ENCODE measurements at regions not wholly inside any gene's neighbourhood (a gene's known extent, or its start where the extent isn't known, plus 50 kb on each side); places are given as distances from the start of the nearest gene placed in this dataset.

- peaks cover 6% of the 10 kb centered on the region for H3K4me1 ChIP-seq
- H3K36me3 ChIP-seq: no peaks in the 10 kb centered on the region
- H3K9me3 ChIP-seq: no peaks in the 10 kb centered on the region
- H3K27me3 ChIP-seq: no peaks in the 10 kb centered on the region
- intact Hi-C loops (cut with DNase I): no loop called here
- H3K4me3 ChIP-seq: no peak overlapping the region
- TF ChIP-seq POLR2A (IDR thresholded peaks at IDR 0.05) (no peak), POLR2AphosphoS5 (IDR thresholded peaks at IDR 0.05; ENCODE audit: insufficient read depth in 1 of 2, low read depth in 1 of 2) (no peak), CTCF (IDR thresholded peaks at IDR 0.05) (no peak)
- H3K27ac ChIP-seq: no peak overlapping the region
- DNase-seq (ENCODE audit: extremely low spot score in 2 of 2): no peak
These were observed 246.9 kb downstream of the SOX4 start for GRCh38 chr6:21840428-21840827.

- no peak overlapping the region for H3K27ac ChIP-seq
- intact Hi-C loops (cut with DNase I): no loop called here
- H3K27me3 ChIP-seq: no peaks in the 10 kb centered on the region
- no peaks in the 10 kb centered on the region for H3K9me3 ChIP-seq
- TF ChIP-seq POLR2A (IDR thresholded peaks at IDR 0.05) (no peak), CTCF (IDR thresholded peaks at IDR 0.05) (no peak), POLR2AphosphoS5 (IDR thresholded peaks at IDR 0.05; ENCODE audit: insufficient read depth in 1 of 2, low read depth in 1 of 2) (no peak)
- H3K36me3 ChIP-seq: no peaks in the 10 kb centered on the region
- H3K4me3 ChIP-seq: no peak overlapping the region
- peaks cover 13% of the 10 kb centered on the region for H3K4me1 ChIP-seq
- no peak for DNase-seq (ENCODE audit: extremely low spot score in 2 of 2)
These were observed 249.5 kb downstream of the SOX4 start for GRCh38 chr6:21842875-21843645.

- Histone ChIP-seq H3K4me3 (no peak overlapping the region), H3K4me1 (peaks cover 13% of the 10 kb centered on the region), H3K27ac (no peak overlapping the region), H3K9me3 (no peaks in the 10 kb centered on the region), H3K27me3 (no peaks in the 10 kb centered on the region), H3K36me3 (no peaks in the 10 kb centered on the region)
- intact Hi-C loops (cut with DNase I): no loop called here
- no peak for TF ChIP-seq POLR2A (IDR thresholded peaks at IDR 0.05)
- no peak for TF ChIP-seq POLR2AphosphoS5 (IDR thresholded peaks at IDR 0.05; ENCODE audit: insufficient read depth in 1 of 2, low read depth in 1 of 2)
- no peak for TF ChIP-seq CTCF (IDR thresholded peaks at IDR 0.05)
- DNase-seq (ENCODE audit: extremely low spot score in 2 of 2): no peak
These were observed 250.8 kb downstream of the SOX4 start for GRCh38 chr6:21844120-21844917.

- no peaks in the 10 kb centered on the region for H3K27me3 ChIP-seq
These were observed 251.5 kb downstream of the SOX4 start for GRCh38 chr6:21845018-21845417.

More at GRCh38 chr6:21845018-21845417, 251.5 kb downstream of the SOX4 start:
- no peak overlapping the region for H3K27ac ChIP-seq
- TF ChIP-seq POLR2A (IDR thresholded peaks at IDR 0.05) (no peak), CTCF (IDR thresholded peaks at IDR 0.05) (no peak), POLR2AphosphoS5 (IDR thresholded peaks at IDR 0.05; ENCODE audit: insufficient read depth in 1 of 2, low read depth in 1 of 2) (no peak)
- H3K9me3 ChIP-seq: no peaks in the 10 kb centered on the region
- DNase-seq (ENCODE audit: extremely low spot score in 2 of 2): no peak
- intact Hi-C loops (cut with DNase I): no loop called here
- peaks cover 13% of the 10 kb centered on the region for H3K4me1 ChIP-seq
- no peaks in the 10 kb centered on the region for H3K36me3 ChIP-seq
- no peak overlapping the region for H3K4me3 ChIP-seq
